PFSK-1 (cell line): ENCODE measurements at regions not wholly inside any gene's neighbourhood (a gene's known extent, or its start where the extent isn't known, plus 50 kb on each side); places are given as distances from the start of the nearest gene placed in this dataset.

ENCODE experiments used
- POLR2AphosphoS5 ChIP-seq: IDR thresholded peaks from 2 replicates; pipeline ENCODE4 v1.6.1; 2012; ENCODE audit warnings: low read depth, mild to moderate bottlenecking, control low read depth, low read length, moderate library complexity
- SIN3A ChIP-seq: IDR thresholded peaks from 2 replicates; pipeline ENCODE4 v1.6.1; 2012; ENCODE audit warnings: mild to moderate bottlenecking, low read length, moderate library complexity, borderline replicate concordance; ENCODE audit not compliant: insufficient read depth
- TAF1 ChIP-seq: IDR thresholded peaks from 2 replicates; pipeline ENCODE4 v1.6.1; 2012; ENCODE audit warnings: low read length, control low read depth, borderline replicate concordance; ENCODE audit not compliant: insufficient read depth
- TF ChIP-seq, protein P1 (sequence below), 2 experiments: IDR thresholded peaks; 2 replicates each; pipeline versions ENCODE4 v1.6.1 to v1.8.0; 2011 to 2012; ENCODE audit warnings: low read depth in 2 of 2, low read length in 2 of 2, control low read depth in 1 of 2, inconsistent platforms in 1 of 2, mild to moderate bottlenecking in 1 of 2, moderate library complexity in 1 of 2; ENCODE audit not compliant: insufficient read depth in 1 of 2

DNA sequence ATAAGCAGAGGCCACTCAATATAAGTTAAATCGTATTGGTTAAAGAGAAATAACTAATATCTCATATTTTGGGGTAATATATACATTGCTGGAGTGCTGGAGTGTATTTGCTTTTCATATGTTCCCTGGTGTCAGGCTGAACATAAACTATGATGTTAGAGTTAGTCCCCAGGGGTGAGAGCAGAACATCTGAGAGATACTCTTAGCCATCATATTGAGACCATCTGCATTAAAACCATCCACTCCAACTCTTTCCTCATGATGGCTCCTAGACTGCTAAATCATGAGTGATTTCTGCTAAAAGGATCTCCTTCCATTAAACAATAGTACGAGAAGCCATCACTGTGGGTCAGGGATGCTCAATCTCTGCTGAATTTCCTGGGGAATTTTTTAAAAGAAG lies 436.2 kb downstream of the DTWD2 start:
- TF ChIP-seq, protein P1, sequence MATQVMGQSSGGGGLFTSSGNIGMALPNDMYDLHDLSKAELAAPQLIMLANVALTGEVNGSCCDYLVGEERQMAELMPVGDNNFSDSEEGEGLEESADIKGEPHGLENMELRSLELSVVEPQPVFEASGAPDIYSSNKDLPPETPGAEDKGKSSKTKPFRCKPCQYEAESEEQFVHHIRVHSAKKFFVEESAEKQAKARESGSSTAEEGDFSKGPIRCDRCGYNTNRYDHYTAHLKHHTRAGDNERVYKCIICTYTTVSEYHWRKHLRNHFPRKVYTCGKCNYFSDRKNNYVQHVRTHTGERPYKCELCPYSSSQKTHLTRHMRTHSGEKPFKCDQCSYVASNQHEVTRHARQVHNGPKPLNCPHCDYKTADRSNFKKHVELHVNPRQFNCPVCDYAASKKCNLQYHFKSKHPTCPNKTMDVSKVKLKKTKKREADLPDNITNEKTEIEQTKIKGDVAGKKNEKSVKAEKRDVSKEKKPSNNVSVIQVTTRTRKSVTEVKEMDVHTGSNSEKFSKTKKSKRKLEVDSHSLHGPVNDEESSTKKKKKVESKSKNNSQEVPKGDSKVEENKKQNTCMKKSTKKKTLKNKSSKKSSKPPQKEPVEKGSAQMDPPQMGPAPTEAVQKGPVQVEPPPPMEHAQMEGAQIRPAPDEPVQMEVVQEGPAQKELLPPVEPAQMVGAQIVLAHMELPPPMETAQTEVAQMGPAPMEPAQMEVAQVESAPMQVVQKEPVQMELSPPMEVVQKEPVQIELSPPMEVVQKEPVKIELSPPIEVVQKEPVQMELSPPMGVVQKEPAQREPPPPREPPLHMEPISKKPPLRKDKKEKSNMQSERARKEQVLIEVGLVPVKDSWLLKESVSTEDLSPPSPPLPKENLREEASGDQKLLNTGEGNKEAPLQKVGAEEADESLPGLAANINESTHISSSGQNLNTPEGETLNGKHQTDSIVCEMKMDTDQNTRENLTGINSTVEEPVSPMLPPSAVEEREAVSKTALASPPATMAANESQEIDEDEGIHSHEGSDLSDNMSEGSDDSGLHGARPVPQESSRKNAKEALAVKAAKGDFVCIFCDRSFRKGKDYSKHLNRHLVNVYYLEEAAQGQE (IDR thresholded peaks at IDR 0.05; ENCODE audit: insufficient read depth in 1 of 2, low read depth in 2 of 2, low read length in 2 of 2), result no peak
- TF ChIP-seq TAF1 (no peak), POLR2AphosphoS5 (no peak), SIN3A (no peak)
